ENCODE measurements at regions not wholly inside any gene's neighbourhood (a gene's known extent, or its start where the extent isn't known, plus 50 kb on each side); places are given as distances from the start of the nearest gene placed in this dataset.

DNA sequence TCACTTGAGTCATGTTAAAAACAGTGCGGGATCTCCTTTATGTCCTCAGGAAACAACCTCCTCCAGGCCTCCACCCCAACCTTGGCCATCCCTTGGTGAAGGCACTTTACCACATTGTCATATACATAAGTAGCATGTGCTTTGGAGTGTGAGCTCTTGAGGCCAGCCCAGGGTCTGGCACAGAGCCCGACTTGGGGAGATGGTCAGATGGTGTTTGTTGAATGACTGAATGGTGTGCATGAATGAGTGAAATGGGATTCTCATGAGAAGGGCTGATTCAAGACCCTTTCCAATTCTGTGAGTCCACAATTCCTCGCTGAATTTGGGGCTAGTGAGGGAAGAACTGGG lies 52.9 kb upstream of the DLK1 start:
- TF ChIP-seq GATA2 (IDR thresholded peaks at IDR 0.05; ENCODE audit: low read depth, low read length) (no peak), GATA3 (IDR thresholded peaks at IDR 0.05; ENCODE audit: low read depth, low read length) (no peak)

Data from SH-SY5Y (cell line).